Mesothelial cell of epicardium (in vitro differentiated cells): ENCODE measurements at regions not wholly inside any gene's neighbourhood (a gene's known extent, or its start where the extent isn't known, plus 50 kb on each side); places are given as distances from the start of the nearest gene placed in this dataset.

Experiments used
- DNase-seq, 2 experiments: peaks; one replicate each; pipeline ENCODE4 v3.0.0; 2021; ENCODE audit warnings: low spot score in 2 of 2; ENCODE audit not compliant: unreplicated experiment in 2 of 2
- H3K27ac Mint-ChIP-seq: 2 replicates; pipeline ENCODE4 v1.8.0; 2021; ENCODE audit warnings: mixed read lengths
- H3K27me3 Mint-ChIP-seq: 2 replicates; pipeline ENCODE4 v1.8.0; 2021; ENCODE audit warnings: low read depth, mixed read lengths
- H3K36me3 Mint-ChIP-seq: 2 replicates; pipeline ENCODE4 v1.8.0; 2021; ENCODE audit warnings: mixed read lengths
- H3K4me1 Mint-ChIP-seq: 2 replicates; pipeline ENCODE4 v1.8.0; 2021; ENCODE audit warnings: mixed read lengths
- H3K4me3 Mint-ChIP-seq: 2 replicates; pipeline ENCODE4 v1.8.0; 2021; ENCODE audit warnings: mild to moderate bottlenecking, moderate library complexity, mixed read lengths
- H3K9me3 Mint-ChIP-seq: 2 replicates; pipeline ENCODE4 v1.8.0; 2021; ENCODE audit warnings: mixed read lengths
- CTCF ChIP-seq: fragments of 200-600 bp; sonication (generic); IDR thresholded peaks from one replicate; pipeline ENCODE4 v1.5.0; 2021; ENCODE audit warnings: antibody characterized with exemption; ENCODE audit not compliant: unreplicated experiment

- TF ChIP-seq CTCF = no peak
- H3K36me3 Mint-ChIP-seq = no peaks in the 10 kb centered on the region
- H3K27ac Mint-ChIP-seq = no peak overlapping the region
- H3K4me1 Mint-ChIP-seq = peaks cover 18% of the 10 kb centered on the region
- H3K4me3 Mint-ChIP-seq = no peak overlapping the region
- peaks cover 3% of the 10 kb centered on the region for H3K9me3 Mint-ChIP-seq
- DNase-seq = no peak
- H3K27me3 Mint-ChIP-seq = no peaks in the 10 kb centered on the region
These were observed 83.2 kb downstream of the MANEA start for GRCh38 chr6:95660544-95660943.

GRCh38 chr6:95670011-95670463 lies 92.7 kb downstream of the MANEA start:
- Mint-ChIP-seq H3K27ac (no peak overlapping the region), H3K4me1 (no peaks in the 10 kb centered on the region), H3K4me3 (no peak overlapping the region), H3K9me3 (peaks cover 16% of the 10 kb centered on the region), H3K27me3 (no peaks in the 10 kb centered on the region), H3K36me3 (no peaks in the 10 kb centered on the region)
- no peak for TF ChIP-seq CTCF
- no peak for DNase-seq

GRCh38 chr6:95676011-95676628 lies 98.8 kb downstream of the MANEA start:
- H3K27me3 Mint-ChIP-seq = no peaks in the 10 kb centered on the region
- no peaks in the 10 kb centered on the region for H3K4me1 Mint-ChIP-seq
- H3K36me3 Mint-ChIP-seq = no peaks in the 10 kb centered on the region
- no peak for DNase-seq
- H3K27ac Mint-ChIP-seq = no peak overlapping the region
- no peak overlapping the region for H3K4me3 Mint-ChIP-seq
- TF ChIP-seq CTCF = no peak
- H3K9me3 Mint-ChIP-seq = no peaks in the 10 kb centered on the region

GRCh38 chr6:95679981-95680380 lies 102.6 kb downstream of the MANEA start:
- Mint-ChIP-seq H3K27me3 (no peaks in the 10 kb centered on the region), H3K4me3 (no peak overlapping the region), H3K36me3 (no peaks in the 10 kb centered on the region), H3K4me1 (no peaks in the 10 kb centered on the region), H3K9me3 (no peaks in the 10 kb centered on the region), H3K27ac (no peak overlapping the region)
- DNase-seq = no peak
- no peak for TF ChIP-seq CTCF

- H3K9me3 Mint-ChIP-seq = no peaks in the 10 kb centered on the region
- DNase-seq = no peak
- no peak overlapping the region for H3K27ac Mint-ChIP-seq
- H3K36me3 Mint-ChIP-seq = no peaks in the 10 kb centered on the region
- no peak overlapping the region for H3K4me3 Mint-ChIP-seq
- H3K27me3 Mint-ChIP-seq = no peaks in the 10 kb centered on the region
- no peak for TF ChIP-seq CTCF
- no peaks in the 10 kb centered on the region for H3K4me1 Mint-ChIP-seq
These were observed 104.4 kb downstream of the MANEA start for GRCh38 chr6:95681736-95682135.

- Mint-ChIP-seq H3K4me1 (no peaks in the 10 kb centered on the region), H3K36me3 (no peaks in the 10 kb centered on the region), H3K9me3 (no peaks in the 10 kb centered on the region), H3K4me3 (no peak overlapping the region), H3K27ac (no peak overlapping the region), H3K27me3 (no peaks in the 10 kb centered on the region)
- no peak for TF ChIP-seq CTCF
- no peak for DNase-seq
These were observed 105.1 kb downstream of the MANEA start for GRCh38 chr6:95682476-95682875.
